ENCODE measurements at regions not wholly inside any gene's neighbourhood (a gene's known extent, or its start where the extent isn't known, plus 50 kb on each side); places are given as distances from the start of the nearest gene placed in this dataset.
"Not testable (repeated sequence)": the region's sequence is repeated elsewhere in the genome, so short reads cannot be mapped to it uniquely, and the experiment has no call there.

DNA sequence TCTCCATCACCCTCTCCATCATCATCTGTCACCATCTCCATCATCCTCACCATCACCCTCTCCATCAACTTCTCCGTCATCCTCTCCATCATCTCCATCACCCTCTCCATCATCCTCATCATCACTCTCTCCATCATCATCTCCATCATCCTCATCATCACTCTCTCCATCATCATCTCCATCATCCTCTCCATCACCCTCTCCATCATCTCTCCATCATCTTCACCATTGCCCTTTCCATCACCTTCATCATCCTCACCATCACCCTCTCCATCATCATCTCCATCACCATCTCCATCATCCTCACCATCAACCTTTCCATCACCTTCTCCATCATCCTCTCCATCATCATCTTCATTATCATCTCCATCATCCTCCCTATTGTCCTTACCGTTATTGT, 565.5 kb upstream of the SGCD start:
- no peak for DNase-seq (ENCODE audit: low read depth)

DNA sequence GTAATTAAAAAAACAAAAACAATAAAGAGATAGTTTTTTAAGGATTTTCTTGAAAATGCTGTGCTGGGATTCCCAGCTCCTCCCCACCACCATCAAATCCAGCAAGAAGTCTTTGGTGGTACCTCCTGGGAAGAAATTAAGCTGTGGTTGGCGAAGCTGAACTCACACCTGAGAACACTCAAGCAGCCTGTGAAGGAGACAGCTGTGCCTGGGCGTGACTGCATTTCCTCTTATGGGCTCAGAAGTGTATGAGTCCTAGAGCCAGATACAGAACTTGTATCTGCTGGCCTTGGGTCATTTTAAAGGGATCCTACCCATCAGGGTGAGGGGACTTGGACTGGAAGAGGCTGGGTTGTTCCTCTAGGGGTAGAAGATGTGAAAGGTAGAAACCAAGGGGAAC, 561.2 kb upstream of the SGCD start:
- DNase-seq (ENCODE audit: low read depth): no peak

DNA sequence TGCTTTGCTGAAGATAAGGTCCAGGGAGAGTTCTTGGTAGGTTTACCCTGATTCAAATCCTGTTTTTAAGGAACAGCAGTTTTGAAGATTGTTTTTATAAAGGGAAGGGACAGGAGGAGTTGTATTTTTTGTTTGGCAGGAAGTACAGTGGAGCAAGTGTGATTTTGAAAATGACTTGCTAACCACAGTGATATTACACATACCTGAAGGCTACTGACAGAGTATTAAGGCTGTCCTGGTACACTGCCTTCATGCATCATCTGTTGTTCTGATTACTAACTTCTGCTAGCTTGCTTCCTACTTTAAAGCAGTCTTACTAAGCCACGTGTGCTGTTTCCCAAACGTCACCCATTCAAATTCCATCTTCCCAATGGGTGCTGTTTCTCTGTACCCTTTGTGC, 559.5 kb upstream of the SGCD start:
- DNase-seq (ENCODE audit: low read depth): no peak

DNA sequence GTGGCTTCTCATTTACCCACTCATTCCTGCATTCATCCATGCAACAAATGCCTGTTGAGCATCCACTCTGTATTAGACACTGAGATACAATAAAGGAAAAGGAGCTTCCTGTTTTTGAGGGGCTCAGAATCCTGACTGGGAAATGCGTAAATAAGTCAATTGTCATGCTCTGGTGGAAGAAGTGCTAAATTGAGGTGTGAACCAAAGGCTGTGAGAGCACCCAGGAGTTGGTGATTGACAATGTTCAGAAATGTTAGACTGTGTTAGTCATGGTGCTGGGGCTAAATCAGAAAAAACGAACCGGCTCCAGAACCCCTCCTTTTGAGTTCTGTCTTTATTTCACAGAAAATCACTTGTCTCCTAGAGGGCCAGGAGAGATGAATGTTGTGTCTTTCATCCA, 558.6 kb upstream of the SGCD start:
- DNase-seq (ENCODE audit: low read depth): no peak

DNA sequence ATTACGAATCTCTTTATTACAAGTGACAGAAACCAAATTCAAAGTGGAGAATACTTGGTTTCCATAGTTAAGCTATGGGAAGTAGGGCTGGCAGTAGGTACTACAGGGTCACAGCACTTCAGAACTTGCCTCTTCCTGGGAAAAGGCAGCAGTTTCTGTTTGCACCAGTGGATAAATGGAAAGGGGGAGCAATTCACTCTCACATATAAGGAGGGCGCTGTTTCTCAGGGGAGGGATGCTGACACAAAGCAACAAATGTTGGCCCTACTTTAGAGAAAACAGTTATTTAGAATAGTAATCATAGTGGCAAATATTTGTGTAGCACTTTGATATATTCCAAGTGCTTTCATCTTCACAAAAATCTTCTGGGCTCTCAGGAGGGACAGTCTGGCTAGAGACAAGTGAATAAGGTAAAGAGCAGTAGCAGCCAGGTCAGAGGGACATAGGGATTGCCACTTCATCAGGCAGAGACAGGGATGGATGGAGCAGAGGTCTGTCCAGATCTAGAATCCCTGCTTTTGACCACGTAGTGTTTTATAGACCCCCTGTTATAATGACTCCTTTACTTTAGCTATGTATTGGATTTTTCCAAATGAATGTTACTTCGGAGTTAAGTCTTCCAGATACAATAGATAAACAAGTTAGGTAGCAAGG, 554.8 kb upstream of the SGCD start:
- no peak for DNase-seq (ENCODE audit: low read depth)

DNA sequence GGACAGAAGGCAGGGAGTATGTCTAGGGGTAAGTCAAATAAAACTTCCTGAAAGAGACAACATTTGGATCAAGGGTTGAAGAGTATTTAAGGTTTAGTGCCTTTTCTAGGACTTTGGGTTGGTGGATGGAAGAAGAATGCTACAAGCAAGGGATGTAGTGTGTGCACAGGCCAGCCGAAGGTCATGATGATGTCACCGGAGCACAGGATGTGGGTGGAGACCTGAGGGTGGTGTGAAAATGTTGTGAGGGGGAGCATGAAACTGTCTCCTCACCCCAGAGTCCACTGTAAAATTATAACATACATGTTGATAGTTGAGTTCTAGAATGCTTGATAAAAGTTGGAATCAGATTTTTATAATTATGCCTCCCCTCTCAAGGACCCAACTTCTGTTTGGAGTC, 553.3 kb upstream of the SGCD start:
- no peak for DNase-seq (ENCODE audit: low read depth)

DNA sequence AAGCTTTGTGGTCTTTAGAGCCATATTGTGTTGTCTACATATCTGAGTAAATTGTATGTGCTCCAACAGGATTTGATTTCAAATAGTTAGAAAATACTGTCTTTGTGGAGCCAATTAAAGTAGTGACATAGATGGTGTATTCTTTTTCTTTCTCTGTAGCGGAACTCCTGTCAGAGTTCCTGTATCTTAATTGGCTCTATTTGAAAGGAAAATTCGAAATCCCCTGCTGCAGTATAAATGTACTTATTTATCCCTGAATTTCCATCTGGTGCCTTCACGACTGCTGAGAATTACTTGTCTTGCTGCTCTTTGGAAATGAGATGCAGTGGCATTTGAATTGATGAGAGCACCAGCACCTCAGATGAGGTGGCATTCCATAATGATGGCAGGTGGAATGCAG, 546.7 kb upstream of the SGCD start:
- DNase-seq (ENCODE audit: low read depth): no peak

DNA sequence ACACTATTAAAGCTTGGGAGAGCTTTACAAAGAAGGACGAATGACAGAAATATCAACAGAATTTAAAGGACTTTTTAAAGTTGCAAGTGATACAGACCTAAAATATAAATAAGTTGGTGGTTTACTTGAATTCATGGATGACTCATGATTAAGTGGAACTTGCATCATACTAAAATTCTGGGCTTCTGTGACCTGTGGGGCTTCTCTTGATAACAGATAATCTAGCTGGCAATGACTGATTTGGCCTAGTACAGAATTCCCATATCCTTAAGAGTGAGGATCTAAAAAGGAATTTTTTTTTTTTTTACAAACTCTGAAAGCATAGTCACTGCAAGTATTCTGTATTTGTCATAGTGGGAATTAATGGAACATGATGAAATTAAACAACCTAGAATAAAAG, 543.7 kb upstream of the SGCD start:
- no peak for DNase-seq (ENCODE audit: low read depth)

DNA sequence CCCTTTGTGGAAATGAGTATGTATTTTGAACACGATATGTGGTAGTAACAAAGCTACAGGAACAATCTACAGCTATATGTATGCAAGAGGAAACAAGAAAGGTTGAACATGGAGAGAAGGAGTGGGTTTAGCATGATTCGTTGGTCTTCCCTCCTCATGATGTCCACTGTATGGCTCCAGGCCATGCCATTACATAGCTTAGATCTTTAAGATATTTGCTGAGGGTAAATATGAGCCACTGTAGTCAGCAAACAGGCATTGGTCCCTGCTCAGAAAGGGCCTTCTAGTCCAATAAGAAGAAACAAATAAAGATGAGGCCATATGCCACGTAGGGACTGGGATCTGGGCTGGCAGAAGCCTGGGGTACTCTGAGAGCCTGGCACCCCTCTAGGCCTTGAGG, 543.2 kb upstream of the SGCD start:
- DNase-seq (ENCODE audit: low read depth): no peak

DNA sequence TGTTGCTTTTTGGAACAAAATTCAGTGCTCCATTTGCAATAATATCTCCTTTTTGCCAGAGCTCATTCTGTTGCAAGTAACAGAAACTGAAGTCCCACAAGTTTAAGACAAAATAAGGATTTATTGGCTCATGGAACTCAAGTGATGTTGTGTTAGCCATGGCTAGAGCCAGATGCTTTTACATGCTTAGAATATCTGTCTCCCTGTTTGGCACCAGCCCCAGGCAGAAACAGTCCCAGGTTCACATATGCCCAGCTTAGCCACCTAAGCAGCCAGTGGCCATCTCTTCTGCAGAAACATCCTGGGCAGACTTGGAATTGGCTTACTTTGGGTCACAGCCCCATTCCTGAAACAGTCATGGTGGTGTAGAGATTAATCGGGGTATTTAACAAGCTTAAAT, 540.9 kb upstream of the SGCD start:
- DNase-seq (ENCODE audit: low read depth): no peak

DNA sequence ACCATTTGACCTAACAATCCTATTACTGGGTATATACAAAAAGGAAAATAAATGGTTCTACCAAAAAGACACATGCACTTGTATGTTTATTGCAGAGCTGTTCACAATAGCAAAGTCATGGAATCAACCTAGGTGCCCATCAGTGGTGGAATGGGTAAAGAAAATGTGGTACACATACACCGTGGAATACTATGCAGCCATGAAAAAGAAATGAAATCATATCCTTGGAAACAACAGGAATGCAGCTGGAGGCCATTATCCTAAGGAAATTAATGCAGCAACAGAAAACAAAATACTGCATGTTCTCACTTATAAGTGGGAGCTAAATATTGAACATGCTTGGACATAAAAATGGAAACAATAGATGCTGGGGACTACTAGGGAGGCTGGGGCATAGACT, 534.1 kb upstream of the SGCD start:
- DNase-seq (ENCODE audit: low read depth): no peak

DNA sequence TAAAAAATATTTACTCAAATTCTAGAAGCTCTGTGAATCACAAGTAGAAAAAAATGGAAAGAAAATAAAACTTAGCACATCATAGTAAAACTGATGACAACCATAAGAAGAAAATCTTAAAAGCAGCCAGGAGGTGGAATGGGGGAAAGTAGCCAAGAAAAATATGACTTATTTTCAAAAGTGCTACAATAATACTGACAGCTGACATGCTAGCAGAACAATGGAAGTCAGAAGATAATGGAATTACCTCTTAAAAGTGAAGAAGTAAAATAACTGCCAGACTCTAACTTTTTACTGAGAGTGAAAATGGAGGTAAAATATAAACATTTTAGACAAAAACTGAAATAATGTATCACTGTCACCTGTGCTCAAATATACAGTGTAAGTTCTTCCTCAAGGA, 532.2 kb upstream of the SGCD start:
- DNase-seq (ENCODE audit: low read depth): no peak

DNA sequence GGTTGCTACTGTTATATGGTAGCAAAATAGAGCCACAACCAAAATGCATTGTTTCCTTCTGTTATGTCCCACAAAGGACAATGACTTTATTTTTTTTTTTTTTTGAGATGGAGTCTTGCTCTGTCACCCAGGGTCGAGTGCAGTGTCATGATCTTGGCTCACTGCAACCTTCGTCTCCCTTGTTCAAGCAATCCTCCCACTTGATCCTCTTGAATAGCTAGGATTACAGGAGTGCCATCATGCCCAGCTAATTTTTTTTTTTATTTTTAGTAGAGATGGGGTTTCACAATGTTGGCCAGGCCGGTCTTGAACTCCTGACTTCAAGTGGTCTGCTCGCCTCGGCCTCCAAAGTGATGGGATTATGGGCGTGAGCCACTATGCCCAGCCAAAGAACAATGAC, 527.7 kb upstream of the SGCD start:
- no peak for DNase-seq (ENCODE audit: low read depth)

DNA sequence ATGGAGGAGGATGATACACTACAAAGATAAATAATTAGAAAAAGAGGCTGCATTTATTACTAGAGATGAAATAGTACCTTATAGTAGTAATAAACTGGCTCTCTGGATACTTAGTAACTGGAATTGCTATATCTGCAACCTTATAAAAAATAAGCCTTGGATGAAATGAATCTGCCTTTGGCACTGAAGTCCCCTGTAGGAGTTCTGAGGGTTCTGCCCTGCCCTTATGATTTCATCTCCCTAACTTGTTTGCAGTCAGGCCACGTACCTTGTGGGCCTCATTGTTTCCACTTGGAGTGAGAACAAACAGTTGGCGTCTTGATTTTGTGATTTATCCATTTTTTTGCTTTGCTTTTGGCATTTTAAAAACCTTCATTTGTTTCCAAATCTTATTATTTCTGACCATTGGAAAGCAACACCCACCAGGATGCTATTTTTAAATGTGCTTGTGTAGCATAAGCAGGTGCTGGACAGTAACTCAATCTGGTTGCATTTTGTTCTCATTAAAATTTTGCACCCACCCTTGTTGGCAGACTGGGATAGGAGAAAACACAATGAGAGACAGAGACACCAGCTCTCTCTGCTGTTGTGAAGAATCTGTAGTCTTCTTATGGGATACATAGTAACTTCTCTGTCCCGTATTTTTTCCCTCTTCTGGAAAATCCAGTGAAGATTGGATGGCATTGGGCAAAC, 518.9 kb upstream of the SGCD start:
- DNase-seq (ENCODE audit: low read depth): no peak

DNA sequence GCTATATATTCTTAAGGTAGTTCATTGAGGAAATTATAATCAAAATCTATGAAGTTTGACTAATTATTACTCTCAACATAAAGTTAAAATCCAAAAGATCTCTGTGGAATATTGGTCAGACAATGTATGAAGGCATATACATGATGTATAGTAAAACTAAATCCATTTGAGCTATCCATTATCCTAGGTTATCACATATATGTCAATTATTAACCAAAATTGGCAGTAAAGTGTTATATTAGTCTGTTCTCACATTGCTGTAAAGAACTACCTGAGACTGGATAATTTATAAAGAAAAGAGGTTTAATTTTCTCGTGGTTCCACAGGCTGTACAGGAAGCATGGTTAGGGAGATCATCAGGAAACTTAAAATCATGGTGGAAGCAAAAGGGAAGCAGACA, 511.7 kb upstream of the SGCD start:
- DNase-seq (ENCODE audit: low read depth): no peak

DNA sequence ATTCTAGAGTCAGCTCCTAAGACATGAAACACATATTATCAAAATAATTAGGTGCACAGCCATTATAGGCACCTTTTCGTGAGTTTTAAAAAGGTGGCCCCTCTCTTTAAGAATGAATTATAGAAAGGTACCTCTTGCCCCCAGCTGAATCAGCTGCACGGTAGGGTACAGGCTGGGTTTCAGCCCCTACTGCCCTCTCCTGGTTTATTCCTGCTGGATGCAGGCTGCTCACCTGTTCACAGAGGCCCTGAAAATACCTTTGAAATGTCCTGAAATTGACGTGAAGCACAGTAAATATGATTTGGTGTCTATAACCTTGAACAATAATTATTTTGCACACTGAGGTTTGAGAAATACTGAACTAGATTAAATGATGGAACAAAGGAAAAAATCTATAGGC, 504.8 kb upstream of the SGCD start:
- DNase-seq (ENCODE audit: low read depth): no peak

DNA sequence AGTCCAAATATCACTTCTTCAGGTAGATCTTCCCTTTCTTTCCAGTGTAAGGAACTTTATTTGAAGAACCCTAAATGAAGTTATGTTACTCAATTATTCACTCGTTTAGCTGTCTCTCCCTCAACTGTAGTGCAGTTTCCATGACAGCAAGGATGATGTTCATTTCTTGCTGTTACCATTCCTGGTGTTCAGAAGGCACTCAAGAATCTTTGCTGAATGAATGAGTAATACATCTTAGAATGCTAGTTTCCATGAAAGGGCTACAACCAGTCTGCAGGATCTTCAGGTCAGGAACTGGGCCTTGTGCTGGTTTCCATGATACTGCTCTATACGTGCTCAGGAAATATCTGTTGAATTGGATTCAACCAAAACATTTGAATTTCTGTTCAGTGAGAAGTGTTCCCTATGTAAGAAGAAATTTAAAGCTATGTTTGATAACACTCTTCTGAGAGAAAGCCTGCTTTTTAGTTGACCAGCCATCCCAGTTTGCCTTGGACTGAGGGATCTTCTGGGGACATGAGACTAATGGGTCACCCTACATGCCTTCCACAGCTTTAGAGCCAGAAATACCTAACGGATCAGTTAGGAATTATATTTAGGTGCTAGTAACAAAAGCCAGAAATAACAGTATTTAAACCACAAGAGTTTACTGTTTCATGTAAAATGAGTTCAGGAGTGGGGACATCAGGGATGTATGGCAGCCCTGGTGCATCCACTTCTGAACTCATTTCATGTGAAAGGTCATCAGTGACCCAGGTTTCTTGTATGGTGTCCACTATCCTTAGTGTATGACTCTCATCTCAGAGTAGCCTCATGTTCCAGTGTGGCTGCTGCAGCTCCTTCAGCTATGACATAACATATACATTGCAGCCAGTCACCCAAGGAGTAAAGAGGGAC, 500.1 kb upstream of the SGCD start:
- DNase-seq (ENCODE audit: low read depth): no peak

DNA sequence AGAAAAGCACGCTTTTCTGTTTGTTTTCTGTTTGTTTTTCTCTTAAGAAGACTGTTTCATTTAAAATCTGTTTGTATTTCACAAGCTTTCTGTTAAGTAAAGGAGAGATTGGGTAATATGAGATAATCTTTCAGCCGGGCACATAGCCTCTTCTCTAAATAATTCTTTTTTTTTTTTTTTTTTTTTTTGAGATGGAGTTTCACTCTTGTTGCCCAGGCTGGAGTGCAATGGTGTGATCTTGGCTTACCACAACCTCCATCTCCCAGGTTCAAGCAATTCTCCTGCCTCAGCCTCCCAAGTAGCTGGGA, 499.5 kb upstream of the SGCD start:
- DNase-seq (ENCODE audit: low read depth): not testable (repeated sequence)

DNA sequence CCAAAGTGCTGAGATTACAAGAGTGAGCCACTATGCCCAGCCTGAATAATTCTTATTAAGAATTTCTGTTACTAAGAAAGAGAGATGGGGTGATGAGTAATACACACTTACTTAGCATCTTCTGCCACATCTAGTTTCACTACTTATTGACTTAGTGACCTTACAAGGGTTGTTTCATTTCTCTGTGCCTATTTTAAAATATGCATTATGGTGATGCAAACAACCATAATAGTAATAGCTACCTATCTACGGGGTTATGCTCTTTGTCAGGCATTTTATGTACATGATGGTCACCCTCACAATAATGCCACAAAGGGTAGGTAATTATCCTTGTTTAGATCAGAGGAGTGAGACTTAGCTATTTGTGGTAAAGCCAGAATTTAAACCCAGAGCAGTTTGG, 499.0 kb upstream of the SGCD start:
- DNase-seq (ENCODE audit: low read depth): no peak

DNA sequence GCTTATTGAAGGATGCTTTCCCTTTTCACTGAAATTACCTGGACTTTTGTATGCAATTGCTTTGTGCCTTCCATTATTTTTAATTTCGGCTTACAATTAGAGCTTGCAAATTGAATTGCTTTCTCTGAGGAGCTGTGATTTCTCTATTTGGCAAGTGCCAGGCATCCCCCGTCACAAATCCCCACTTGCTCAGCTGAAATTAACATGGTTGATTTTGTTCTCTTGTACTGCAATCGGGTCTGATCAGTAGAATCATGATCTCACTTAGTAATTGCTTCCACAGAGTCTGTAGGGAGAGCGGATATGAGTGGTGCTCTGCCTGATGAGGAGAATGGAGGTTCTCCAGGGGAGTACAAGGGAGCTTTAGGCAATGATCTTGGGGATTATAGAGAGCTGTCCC, 495.5 kb upstream of the SGCD start:
- DNase-seq (ENCODE audit: low read depth): no peak

DNA sequence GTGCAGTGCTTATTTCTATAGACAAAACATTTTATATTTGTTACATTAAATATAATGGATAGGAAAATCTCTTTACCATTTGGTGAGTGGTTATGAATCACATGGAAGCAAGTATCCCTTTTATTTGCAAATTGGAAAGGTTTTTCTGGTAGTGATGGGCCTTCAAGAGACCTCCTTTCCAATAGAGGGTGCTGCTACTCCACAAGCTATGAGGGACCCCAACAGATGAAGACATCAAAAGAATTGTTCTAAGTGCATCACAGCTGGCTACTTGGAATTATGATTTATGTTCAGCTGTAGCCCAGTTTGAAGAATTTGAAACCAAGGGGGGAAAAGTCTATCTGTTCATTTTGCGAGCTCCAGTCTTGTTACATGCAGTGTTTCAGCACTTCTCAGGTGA, 493.7 kb upstream of the SGCD start:
- DNase-seq (ENCODE audit: low read depth): no peak

DNA sequence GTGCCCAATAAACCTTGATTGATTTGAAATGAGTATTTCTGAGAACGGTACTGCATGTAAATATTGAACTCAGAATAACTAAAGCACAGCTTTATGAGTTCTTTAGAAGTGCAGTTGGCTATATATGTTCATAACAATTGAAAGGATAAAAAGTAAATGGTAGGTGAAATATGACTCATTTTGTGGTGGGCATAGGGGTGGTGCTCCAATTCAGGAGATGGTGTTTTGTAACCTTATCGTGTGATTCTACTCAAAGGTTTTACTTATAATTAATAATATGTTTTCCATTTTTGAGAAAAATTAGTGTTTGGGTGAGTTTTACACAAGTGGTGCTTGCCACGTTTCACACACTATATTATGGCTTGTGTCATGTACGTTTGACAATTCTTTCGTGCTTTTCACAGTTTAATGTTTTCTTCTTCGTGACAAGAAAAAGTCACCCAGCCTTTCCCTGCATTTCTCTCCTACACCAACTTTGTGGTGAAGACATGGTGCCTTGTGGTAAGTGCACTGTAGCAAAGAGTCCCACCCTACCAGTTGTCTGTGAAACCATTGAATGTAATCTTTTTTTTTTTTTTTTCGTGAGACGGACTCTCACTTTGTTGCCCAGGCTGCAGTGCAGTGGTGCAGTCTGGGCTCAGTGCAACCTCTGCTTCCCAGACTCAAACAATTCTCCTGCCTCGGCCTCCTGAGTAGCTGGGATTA, 492.5 kb upstream of the SGCD start:
- DNase-seq (ENCODE audit: low read depth): no peak

All from RPMI7951 (cell line).